ENCODE measurements at regions not wholly inside any gene's neighbourhood (a gene's known extent, or its start where the extent isn't known, plus 50 kb on each side); places are given as distances from the start of the nearest gene placed in this dataset.

DNA sequence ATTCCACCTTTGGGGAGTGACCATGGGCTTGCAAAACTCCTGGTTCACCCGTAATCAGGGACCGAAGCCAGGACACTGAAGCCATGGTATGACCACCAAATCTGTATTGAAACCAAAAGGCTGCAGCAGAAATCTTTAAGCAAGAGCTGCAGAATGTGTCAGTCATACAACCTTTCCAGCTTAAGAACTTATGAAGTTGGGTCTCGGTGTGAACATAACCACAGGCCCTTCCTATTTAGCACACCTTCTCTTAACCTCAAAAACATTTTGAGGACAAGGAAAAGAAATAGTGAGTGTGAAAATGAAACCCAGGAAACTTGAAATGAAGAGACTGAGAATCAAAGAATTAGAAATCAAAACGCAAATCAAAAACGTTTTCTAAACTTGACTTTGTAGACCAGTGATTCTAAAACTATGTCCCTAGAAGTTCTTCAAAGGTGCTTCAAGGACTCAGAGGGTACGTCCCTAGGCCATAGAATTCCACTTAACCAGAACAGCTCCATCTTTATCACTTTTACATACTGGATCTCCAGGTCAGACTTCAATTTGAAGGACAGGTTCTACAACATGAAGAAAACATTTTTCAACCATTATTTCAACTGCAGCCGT lies 231.6 kb upstream of the GRIP1 start:
- no peak for DNase-seq

DNA sequence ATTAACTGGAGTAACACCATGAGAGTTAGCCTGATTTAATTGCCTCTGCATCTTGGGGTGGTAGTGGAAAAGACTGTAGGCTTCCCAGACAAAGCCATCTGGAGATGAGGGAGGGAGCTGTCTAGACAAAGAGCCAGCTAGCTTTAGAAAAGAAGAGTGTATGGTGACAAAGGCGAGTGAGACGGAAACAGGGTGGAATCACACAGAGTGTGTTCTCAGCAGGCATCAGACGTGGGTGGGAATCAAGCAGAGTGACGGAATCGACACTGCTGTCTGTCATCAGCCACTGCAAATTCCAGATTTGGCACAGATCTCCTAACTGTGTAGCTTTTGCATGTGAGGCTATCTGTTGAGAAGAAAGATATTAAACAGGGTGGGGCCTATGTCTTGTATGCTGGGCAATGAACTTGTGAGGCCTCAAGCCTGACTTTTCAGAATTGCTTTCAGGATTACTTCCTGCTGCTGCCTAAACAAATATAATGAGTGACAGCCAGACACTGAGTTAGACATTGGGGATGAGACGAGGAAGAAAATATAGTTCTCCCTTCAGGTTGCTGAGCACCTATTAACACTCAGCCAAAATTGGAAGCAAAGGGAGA lies 236.5 kb upstream of the GRIP1 start:
- DNase-seq = no peak

DNA sequence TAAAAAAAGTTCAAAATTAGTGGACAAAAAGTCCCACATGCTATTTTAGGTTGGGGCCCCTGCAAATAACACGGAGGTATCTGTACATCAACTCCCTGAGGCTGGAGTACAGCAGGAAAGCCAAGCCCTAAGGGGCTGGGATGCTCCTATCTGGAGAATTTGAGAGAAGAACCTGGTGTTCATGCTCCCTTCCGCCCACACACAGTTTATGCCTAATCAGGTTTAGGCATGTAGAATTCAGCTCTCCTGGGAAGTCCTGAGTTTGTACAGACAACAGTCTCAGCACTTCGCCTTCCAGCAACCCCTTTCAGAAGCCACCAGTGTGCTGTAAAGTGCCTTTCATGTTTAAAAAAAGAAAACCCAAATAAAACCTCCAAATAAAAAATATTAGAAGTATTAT lies 237.3 kb upstream of the GRIP1 start:
- DNase-seq = no peak

DNA sequence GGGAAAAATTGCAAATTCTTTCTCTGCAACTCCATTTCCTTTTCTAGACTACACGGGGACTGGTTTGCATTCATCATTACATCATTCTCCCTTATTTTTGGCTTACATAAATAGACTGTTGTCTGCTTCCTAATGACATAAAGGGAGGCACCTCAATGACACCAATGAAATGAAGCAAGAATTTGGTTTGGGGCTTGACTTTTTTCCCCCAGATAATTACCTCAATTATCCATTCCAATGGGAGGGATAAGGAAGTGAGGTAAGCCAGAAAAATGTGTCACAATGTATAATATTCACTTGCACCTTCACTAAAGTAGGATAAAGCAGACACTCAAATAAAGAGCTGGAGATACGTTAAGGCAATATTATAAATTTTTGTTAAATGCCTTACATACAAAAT lies 240.6 kb upstream of the GRIP1 start:
- no peak for DNase-seq

DNA sequence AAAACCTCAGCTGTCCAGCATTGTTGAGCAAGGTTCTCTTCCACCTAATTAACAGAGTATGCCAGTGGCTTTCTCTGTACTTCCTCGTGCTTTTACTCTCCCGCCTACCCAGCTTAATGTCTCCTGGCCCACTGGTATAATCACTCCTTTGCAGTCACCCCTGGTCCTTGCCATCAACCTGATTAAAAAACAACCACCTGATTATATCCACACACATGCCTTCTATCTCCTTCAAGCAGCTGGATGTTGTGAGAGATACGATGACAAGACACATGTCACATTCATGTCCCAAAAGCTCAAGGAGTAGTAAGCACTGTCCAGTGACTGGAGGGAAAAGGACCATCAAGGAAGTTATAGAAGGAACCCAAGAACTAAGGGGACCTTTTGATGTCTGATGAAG lies 241.3 kb upstream of the GRIP1 start:
- DNase-seq = no peak

DNA sequence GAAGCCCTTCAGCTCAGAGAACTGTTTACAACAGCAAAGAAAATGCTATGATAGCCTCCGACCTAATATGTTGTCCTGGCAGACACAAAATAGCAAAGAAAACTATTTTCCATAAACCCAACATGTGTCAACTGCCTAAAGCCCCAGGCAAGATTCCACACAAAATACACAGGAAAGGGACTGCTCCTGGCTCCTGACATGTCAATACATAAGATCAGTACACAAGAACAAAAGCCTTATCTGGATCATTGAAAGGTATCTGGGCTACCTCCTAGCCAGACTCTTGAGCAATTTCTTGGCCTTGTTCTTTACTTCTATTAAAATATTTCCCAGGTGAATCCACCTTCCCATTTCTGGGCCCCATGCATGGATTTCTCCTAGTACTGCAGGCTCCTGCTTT lies 242.3 kb upstream of the GRIP1 start:
- no peak for DNase-seq

DNA sequence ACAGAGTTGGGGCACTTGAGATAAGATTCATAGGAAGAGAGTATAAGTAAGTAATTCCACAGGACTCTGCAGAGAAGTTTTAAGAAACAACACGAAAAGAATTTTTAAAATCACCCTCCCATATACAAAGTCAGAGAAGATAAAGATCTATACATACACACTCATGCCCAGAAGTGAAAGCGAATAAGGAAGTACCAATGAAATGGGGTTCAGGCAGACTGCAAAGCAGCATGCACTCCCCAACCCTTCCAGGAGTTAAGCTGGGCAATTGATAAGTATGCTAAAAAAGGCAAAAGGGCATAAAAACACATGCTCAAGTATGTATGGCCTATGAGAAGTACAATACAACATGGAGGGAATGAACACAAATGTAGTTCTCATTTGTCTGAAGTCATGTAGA lies 246.2 kb upstream of the GRIP1 start:
- no peak for DNase-seq

DNA sequence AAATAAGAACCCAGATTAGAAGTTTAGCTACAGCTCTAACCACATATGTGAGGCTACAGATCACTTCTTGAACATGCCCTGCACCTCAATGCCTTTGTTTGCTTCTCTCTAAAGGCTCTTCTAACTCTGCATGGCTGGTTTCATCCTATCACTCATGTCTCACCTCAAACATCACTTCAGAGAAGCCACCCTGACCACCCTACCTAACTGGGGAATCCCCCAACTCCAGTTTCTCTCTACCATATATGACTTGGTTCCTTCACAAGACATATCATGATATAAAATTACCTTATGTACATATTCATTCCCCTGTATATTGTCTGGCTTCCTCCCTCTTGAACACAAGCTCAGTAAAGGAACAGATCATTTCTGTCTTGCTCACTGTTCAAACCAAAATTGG lies 250.2 kb upstream of the GRIP1 start:
- DNase-seq = no peak

DNA sequence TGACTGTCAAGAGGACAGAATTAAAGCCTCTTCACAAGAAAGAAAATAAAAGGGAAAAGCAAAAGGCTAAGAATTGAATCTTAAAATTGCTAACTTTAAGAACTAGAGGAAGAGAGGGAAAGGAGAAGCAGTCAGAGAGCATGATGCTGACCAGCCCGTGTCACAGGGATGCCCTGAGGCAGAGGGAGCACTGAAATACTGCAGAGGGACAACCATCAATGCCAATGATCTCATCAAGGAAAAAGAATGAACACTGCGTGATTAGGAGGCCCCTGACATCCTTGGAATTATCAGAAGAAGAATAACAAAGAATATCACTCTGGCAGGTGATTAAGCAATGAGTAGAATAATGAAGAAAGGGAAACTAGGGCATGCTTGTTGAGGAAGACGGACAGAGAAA lies 252.2 kb upstream of the GRIP1 start:
- DNase-seq = no peak

DNA sequence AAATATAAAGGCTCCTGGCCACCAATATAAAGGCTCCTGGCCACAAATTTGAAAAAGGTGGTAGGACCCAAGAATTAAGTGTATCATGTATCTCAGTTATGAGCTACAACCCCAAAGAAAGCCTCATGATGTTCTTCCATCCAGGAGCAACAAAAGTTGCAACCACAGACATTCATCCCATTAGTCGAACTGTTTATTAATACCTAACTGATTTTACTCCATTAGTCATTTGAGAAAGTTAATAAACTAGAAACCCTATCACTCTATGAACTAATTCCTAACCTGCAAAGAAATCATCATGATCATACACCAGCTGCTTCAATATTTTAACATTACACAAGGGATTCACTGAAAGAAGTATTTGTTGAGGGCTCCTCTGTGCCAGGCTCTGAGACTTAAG lies 253.2 kb upstream of the GRIP1 start:
- DNase-seq = no peak

DNA sequence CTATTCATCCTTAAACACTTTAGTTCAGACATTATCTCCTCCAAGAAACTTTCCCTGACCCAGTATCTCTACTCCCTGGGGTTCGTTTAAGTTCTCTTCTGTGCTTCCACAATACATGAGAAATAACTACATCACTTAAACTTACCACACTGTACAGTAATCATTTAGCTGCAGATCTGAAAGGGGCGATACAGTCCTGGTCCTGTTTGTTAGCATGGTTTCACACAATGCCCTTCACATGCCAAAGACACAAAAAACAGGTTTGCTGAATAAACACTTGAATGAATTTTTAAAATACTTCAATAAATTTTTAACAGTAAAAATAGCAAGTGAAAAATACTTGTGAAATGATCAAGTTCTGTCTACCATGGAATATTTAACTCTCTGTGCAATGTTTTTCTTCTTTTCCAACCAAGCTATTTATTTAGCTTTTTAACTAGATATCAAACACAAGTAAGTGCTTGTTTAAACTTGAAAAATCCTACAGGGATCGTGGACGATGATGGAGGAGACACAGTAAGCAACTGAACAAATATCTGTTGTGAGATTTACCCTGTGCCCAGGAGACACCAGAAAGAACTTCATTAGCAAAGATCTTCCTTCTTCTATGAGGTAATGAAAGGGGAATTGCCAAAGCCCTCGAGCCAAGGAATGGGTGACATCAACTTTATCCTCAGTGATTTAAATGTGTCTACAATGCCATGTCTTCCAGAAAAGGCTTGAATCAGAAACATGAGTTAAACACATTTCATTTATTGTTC lies 255.6 kb upstream of the GRIP1 start:
- no peak for DNase-seq

DNA sequence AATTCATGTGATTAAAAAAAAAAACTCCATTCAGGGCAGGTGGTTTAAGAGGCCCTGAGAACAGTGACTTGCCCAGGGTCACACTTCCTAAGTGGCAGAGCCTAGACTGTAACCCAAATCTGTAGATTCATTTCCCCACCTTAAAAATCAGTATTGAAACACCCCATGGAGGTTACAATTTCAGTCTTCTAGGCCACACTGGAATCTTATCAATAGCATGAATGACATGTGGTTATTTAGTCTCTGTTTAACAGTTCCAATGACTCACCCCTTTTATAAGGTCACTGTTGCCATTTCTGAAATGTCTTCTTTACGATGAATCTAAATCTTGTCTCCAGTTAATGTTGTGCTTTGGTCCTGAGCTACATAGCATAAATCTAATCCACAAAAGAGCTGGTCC lies 262.3 kb upstream of the GRIP1 start:
- DNase-seq = no peak

DNA sequence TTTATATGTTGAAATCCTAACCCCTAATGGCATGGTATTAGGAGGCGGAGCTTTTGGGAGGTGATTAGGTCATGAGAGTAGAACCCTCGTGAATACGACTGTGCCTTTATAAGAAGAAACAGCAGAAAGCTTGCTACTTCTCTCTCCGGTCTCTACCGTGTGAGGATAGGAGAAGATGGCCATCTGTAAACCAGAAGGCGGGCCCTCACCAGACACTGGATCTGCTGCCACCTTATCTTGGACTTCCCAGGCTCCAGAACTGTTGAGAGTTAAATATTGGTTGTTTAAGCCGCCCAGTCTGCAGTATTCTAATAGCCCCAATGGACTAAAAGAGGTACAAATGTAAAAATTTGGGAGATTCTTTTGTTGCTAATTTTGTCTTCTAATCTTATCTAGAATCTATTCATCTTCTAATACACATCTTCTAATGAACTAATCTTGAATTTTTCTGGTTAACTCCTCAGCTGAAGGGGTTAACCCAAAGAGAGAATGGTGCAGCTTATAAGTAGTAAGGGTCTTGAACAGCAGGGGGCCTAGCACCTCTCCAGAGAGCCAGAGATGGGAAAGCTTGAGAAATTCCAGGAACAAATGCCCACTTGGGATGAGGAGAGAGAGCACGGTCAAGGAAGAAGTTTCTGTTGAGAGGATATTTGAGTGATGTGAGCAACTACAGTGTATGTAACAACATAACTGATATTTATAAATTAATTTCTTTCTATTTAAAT lies 264.0 kb upstream of the GRIP1 start:
- DNase-seq = no peak

DNA sequence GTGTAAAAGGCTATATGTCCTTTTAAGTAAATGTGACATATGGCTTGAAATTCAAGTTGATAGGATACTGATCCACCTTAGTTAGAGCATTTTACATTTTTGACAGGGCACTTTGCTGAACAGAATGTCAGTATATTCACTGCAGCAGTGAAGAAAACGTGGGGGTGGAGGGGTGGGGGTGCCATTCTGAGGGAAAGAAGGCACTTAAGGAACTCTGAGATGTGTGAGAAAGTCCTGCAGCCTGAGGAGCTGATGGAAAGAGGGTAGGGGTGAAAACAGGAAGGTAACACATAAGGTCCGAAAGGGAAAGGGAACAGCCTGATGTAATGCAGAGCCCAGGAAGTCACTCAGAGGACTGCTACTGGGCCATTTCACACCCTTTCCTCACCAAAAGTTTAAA lies 265.5 kb upstream of the GRIP1 start:
- no peak for DNase-seq

DNA sequence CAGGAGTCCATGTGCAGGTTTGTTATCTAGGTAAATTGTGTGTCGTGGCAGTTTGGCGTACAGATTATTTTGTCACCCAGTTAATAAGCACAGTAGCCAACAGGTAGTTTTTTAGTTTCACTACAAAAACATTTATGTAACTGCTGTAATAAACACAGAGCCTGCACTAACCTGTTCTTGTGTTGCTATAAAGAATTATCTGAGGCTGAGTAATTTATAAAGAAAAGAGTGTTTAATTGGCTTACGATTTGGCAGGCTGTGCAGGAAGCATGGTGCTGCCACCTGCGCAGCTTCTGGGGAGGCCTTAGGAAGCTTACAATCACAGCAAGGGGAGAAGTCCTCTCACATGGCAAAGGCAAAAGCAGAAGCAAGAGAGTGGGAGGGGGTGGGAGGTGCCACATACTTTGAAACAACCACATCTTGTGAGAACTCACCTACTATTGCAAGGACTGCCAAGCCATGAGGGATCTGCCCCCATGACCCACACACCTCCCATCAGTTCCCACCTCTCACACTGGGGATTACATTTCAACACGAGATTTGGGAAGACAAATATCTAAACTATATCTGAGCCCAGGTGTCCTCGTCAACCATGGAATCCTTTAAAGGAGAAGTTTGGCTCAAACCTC lies 266.4 kb upstream of the GRIP1 start:
- no peak for DNase-seq

DNA sequence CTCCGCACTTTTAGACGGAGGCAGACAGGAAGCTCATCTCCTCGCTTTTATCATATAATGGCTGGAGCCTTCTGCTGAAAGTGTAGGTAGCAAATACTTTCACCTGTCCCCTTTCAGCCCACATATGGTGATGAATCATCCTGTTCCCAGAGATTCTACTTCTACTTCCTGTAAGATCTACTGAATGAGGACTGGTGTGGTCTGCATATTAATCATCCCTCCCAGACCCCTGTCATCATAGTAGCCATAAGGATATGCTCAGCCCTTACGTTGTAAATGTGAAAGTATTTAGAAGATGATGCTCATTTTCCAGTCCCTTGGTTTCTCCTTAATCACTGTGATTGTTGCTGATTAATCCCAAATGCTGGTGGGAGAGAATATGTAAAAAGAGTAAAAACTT lies 268.2 kb upstream of the GRIP1 start:
- no peak for DNase-seq

DNA sequence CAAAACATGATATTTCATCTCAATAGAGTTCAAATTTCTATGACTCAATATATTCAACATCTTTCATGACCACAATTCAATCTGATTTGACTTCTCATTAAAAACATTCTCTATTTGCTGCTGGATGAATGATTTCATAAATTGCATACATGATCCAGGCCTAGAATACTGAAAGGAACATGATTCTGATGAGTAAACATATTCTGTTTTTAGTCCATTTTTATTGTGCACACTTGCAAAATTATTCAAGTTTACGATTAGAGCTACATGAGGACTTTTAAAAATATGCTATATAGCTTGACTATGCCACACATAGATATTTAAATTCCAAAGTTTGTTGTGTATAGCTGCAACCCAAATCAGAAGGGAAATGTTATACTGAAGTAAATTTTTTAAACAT lies 273.8 kb upstream of the GRIP1 start:
- no peak for DNase-seq

DNA sequence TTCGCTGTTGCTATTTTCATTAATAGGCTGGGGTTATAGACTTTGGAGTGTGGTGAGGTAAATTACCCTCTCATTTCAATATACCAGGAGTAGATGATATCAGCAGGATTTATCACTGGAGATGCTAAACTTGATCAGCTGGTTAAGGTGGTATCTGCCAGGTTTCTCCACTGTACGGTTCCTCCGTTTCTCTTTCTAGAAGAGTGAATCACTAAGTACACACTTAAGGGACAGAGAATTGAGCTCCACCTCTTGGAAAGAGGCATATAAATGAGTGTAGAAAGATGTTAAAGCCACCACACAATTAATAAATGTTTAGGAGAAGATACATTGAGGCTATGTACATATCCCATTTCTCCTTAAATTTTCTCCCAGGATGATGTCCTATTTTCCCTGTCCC lies 277.4 kb upstream of the GRIP1 start:
- no peak for DNase-seq

DNA sequence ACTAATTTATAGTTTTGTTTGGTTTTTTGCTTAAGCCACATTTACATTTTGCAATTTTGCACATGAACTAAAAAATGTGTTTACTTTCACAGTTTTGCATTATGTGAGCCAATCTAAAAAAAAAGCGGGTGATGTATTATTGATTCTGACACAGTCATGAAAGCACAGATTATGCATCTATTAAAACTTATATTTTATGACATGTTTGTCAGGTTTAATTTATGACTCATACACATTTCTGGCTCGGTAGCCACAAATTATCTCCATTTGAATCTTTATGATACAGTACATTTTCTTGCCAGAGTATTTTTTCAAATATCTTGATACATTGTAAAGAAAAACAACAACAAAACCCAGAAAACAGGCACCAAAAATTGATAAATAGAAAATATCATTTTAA lies 280.4 kb upstream of the GRIP1 start:
- DNase-seq = no peak

DNA sequence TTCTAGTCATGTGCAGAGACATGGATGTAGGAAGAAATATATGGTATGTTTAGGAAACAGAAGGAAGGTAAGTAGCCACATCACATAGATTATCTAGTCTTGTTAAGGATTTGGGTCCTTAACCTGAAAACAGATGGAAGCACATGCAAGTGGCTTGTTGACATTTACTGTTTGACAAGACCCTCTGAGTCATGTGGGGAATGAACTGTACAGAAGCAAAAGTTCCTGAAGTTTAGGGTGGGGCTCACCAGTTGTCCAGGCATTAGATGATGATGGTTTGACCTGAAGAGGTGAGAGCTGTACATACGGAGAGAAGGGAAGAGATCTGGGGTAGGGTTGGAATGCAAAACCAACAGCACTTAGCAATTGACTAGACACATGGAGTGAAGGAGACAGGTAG lies 281.1 kb upstream of the GRIP1 start:
- no peak for DNase-seq

DNA sequence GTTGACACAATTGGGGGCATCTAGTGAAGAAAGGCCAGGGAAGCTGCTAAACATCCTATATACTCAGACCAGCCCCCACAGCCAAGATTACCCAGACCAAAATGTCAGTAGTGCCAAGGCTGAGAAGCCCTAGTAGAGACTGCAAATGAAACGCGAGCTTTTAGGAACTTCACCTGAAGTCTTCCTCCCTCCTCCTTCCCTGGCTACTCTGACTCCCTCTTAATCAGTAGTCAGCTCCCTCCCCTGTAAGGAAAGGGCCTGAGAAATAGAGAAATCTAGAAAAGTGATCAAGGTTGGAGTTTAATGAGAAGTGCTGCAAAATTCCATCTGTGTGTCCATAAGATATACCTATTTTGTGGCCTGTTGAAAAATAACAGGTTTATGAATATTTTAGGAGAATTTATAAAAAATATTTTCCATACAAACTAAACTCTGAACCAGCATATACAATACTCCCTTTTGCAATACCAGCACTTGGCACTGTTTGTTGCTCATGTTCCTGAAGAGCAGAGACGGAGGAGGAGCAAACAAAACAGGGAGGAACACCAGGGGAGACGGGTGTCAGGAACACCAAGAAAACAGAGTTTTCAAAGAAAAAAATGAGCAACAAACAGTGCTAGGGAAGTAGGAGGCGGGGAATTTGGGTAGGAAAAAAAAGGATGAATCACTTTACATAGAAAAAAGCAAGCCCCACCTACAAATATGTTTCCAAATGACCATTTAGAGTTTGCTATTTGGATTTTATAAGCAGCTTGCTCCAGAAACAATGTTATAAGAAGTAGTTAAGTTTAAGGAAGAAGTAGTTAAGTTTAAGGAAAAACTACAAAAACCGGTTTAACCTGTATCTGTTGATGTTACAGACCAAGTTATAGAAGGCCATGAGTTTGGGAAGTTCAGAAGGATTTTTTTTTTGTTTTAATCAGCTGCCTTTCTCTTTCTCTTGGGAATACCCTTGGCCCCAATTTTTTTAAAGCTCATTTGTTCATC lies 282.1 kb upstream of the GRIP1 start:
- DNase-seq = no peak

All from muscle of arm (tissue), 1 donor.